Heart left ventricle (tissue), 16 donors: ENCODE measurements at regions not wholly inside any gene's neighbourhood (a gene's known extent, or its start where the extent isn't known, plus 50 kb on each side); places are given as distances from the start of the nearest gene placed in this dataset.
"Not testable (repeated sequence)": the region's sequence is repeated elsewhere in the genome, so short reads cannot be mapped to it uniquely, and the experiment has no call there.

Source experiments
- ATAC-seq, 4 donors: fragments of 200-7000 bp; cut with Tn5 transposase; one replicate each; pipeline ENCODE4 v1.9.1; 2020 to 2022; ENCODE audit warnings: moderate library complexity in 4 of 4, mild to moderate bottlenecking in 3 of 4, moderate number of reproducible peaks in 1 of 4
- DNase-seq, 5 donors: peaks; one replicate each; pipeline ENCODE4 v3.0.0-alpha.2; 2020
- H3K27ac ChIP-seq, 12 donors: fragments of 200-600 bp; sonication (generic) in 4 of 12; one replicate each; pipeline versions ENCODE4 v1.5.0 to v1.8.0; 2016 to 2022; ENCODE audit warnings: mild to moderate bottlenecking in 2 of 12
- H3K27me3 ChIP-seq, 9 donors: fragments of 200-600 bp; sonication (generic) in 2 of 9; one replicate each; pipeline versions ENCODE4 v1.5.1 to v1.8.0; 2016 to 2022; ENCODE audit warnings: mild to moderate bottlenecking in 3 of 9
- H3K36me3 ChIP-seq, 9 donors: fragments of 200-600 bp; sonication (generic) in 2 of 9; one replicate each; pipeline versions ENCODE4 v1.5.0 to v1.8.0; 2018 to 2022; ENCODE audit warnings: mild to moderate bottlenecking in 2 of 9
- H3K4me1 ChIP-seq, 12 donors: fragments of 200-600 bp; sonication (generic) in 4 of 12; one replicate each; pipeline versions ENCODE4 v1.5.0 to v1.8.0; 2016 to 2022; ENCODE audit warnings: mild to moderate bottlenecking in 3 of 12
- H3K4me3 ChIP-seq, 12 donors: fragments of 200-600 bp; sonication (generic) in 4 of 12; one replicate each; pipeline versions ENCODE4 v1.5.0 to v1.8.0; 2017 to 2022; ENCODE audit warnings: mild to moderate bottlenecking in 9 of 12, moderate library complexity in 4 of 12
- H3K9me3 ChIP-seq, 12 donors: fragments of 200-600 bp; sonication (generic) in 4 of 12; one replicate each; pipeline versions ENCODE4 v1.5.0 to v1.8.0; 2016 to 2022; ENCODE audit warnings: mild to moderate bottlenecking in 1 of 12
- POLR2A ChIP-seq, 2 donors: fragments of 450-650 bp; IDR thresholded peaks; one replicate each; pipeline ENCODE4 v1.6.1; 2017; ENCODE audit warnings: antibody characterized with exemption in 2 of 2, mild to moderate bottlenecking in 2 of 2, moderate library complexity in 2 of 2
- WGBS, 4 donors: extraction: QIAGEN DNeasy Blood & Tissue Kit in 2 of 4; methylation state at CpG; one replicate each; pipeline versions ENCODE4 v1.1.5 to v1.1.7; 2013 to 2018; 5-methylcytosine and 5-hydroxymethylcytosine counted together
- intact Hi-C, 10 donors: fragments of 100-400 bp; cut with DNase I; formaldehyde crosslinking; loops; one replicate each; pipeline versions ENCODE4 v1.11.1 to v1.14.2; 2022
- TF ChIP-seq, protein P1 (sequence below), 12 donors: fragments of 200-600 bp; sonication (generic) in 4 of 12; IDR thresholded peaks; one replicate each; pipeline versions ENCODE4 v1.5.0 to v1.8.0; 2018 to 2022; ENCODE audit warnings: antibody characterized with exemption in 12 of 12, mild to moderate bottlenecking in 5 of 12
- donor health status: ischemic (EF 13 %, LVEDD 7.1; RV severe dilation, severe dysfunction).
- donor health status: healthy with polysubstance abuse.
- donor health status: DM: no; HTN: yes; CAD: no.
- donor health status: DM: no; HTN: no; CAD: no.
- donor health status: ischemic (EF 25% LVEDD 6.9; RV normal size, moderate dysfunction).
- donor health status: ischemic (EF 25% LVEDD 5.7; RV mildly dilated, moderate dysfunction).
- donor health status: healthy.
- donor health status: DM: yes; HTN: yes; CAD: no.
- donor health status: ischemic (EF 35%, LVEDD 5.7; RV mildly dilated, moderate dysfunction).
- donor health status: nonischemic (EF 11% LVEDD 7.7; RV severe dilation, severe dysfunction).
- donor health status: DM: yes; HTN: yes; CAD: no.
- donor health status: PGD.
- donor health status: ischemic (EF 29% LVEDD 5.4; RV normal size, mild dysfunction).
- donor health status: nonischemic (EF 23%, LVEDD 6.1; RV moderate dilation, normal function).

DNA sequence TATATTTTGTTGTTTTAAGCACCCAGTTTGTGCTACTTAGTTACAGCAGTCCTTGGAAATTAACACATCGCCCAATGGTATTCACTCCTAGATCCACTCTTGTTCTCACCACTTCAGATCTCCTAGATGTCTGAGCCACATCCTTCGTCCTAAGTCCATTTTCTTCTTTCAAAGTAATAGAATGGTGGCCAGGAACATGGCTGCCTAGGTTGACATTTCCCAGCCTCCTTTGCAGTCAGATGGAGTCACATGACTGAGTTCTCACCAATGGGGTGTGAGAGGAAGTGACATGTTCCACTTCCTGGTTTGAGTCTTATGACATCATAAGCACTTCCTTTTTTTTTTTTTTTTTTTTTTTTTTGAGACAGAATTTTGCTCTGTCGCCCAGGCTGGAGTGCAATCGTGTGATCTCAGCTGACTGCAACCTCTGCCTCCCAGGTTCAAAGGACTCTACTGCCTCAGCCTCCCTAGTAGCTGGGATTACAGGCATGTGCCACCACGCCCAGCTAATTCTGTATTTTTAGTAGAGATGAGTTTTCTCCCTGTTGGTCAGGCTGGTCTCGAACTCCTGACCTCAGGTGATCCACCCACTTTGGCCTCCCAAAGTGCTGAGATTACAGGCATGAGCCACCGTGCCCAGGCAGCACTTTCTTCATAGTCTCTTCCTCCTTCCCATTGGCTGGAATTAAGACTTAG is 91.7 kb upstream of the MRI1 start:
- H3K4me3 ChIP-seq, DNase-seq, H3K4me1 ChIP-seq, intact Hi-C loops, H3K27ac ChIP-seq, H3K36me3 ChIP-seq, H3K27me3 ChIP-seq, ATAC-seq: not testable (repeated sequence)
- WGBS, 4 donors, result 90 to 92% (median 91%) methylated on average over 7 of the region's 7 CpGs
- peaks cover 0 to 11% (median 0%) of the 10 kb centered on the region in 12 donors for H3K9me3 ChIP-seq

DNA sequence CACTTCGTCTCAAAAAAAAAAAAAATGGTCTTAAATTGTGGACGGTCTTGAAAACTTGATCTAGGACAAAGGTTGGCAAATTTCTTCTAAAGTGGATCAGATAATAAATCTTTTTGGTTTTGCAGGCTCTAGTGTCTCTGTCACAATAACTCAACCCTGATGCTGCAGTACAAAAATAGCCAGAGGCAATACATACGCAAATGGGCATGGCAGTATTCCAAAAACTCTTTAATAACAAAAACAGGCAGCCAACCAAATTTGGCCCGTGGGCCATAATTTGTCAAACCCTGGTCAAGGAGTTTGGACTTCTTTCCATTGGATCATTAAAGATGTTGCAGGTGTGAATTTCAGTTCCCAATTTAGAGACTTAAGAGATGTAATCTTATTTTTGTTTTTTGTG is 93.5 kb upstream of the MRI1 start:
- 56 to 68% (median 59%) methylated on average over 4 of the region's 4 CpGs for WGBS, 4 donors
- no peak overlapping the region for H3K4me3 ChIP-seq
- H3K4me1 ChIP-seq, result no peaks in the 10 kb centered on the region
- no peak overlapping the region for H3K27ac ChIP-seq
- TF ChIP-seq, protein P1, sequence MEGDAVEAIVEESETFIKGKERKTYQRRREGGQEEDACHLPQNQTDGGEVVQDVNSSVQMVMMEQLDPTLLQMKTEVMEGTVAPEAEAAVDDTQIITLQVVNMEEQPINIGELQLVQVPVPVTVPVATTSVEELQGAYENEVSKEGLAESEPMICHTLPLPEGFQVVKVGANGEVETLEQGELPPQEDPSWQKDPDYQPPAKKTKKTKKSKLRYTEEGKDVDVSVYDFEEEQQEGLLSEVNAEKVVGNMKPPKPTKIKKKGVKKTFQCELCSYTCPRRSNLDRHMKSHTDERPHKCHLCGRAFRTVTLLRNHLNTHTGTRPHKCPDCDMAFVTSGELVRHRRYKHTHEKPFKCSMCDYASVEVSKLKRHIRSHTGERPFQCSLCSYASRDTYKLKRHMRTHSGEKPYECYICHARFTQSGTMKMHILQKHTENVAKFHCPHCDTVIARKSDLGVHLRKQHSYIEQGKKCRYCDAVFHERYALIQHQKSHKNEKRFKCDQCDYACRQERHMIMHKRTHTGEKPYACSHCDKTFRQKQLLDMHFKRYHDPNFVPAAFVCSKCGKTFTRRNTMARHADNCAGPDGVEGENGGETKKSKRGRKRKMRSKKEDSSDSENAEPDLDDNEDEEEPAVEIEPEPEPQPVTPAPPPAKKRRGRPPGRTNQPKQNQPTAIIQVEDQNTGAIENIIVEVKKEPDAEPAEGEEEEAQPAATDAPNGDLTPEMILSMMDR (IDR thresholded peaks at IDR 0.05), result no peak
- TF ChIP-seq POLR2A (IDR thresholded peaks at IDR 0.05), result no peak
- no peaks in the 10 kb centered on the region for H3K36me3 ChIP-seq
- intact Hi-C loops, result no loop called here
- H3K9me3 ChIP-seq, result peaks cover 0 to 11% (median 0%) of the 10 kb centered on the region in 12 donors
- H3K27me3 ChIP-seq, result peaks cover 0 to 9% (median 0%) of the 10 kb centered on the region in 9 donors
- peak in 1 of 4 donors; percentile 37 for ATAC-seq
- DNase-seq, result no peak

DNA sequence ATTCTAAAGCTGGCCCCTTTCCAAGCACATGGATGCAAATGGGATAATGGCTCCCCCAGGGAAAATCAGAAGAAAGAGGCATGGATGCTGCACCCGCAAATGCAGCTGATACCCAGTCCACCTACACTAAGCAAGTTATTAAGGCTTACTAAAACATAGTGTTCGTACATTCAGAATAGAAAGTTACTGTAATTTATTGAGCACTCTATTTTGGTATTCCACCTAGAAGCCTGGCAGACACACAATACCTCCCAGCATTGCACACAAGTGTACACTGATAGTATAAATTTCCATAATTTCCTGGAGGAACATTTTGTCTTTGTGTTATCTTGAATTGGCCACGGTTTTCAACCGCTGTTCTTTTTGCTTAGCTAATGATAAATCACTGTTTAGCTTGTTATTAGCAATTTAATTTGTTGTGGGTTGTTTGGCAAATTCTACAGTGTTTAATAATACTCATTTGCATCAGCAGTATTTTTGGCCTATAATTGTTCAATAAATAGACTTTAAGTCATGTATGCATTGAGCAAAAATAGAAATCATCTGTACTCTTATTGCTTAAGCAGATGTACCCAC is 94.5 kb upstream of the MRI1 start:
- H3K27ac ChIP-seq, result no peak overlapping the region
- H3K4me3 ChIP-seq, result no peak overlapping the region
- TF ChIP-seq, protein P1 (IDR thresholded peaks at IDR 0.05), result no peak
- no peak for TF ChIP-seq POLR2A (IDR thresholded peaks at IDR 0.05)
- WGBS, 4 donors, result 61 to 80% (median 70%) methylated on average over 4 of the region's 4 CpGs
- DNase-seq, result no peak
- no peaks in the 10 kb centered on the region for H3K36me3 ChIP-seq
- intact Hi-C loops, result no loop called here
- no peaks in the 10 kb centered on the region for H3K4me1 ChIP-seq
- ATAC-seq, result peak in 3 of 4 donors; percentile 24 to 69 (median 57)
- peaks cover 0 to 3% (median 0%) of the 10 kb centered on the region in 9 donors for H3K27me3 ChIP-seq
- peaks cover 0 to 11% (median 0%) of the 10 kb centered on the region in 12 donors for H3K9me3 ChIP-seq

DNA sequence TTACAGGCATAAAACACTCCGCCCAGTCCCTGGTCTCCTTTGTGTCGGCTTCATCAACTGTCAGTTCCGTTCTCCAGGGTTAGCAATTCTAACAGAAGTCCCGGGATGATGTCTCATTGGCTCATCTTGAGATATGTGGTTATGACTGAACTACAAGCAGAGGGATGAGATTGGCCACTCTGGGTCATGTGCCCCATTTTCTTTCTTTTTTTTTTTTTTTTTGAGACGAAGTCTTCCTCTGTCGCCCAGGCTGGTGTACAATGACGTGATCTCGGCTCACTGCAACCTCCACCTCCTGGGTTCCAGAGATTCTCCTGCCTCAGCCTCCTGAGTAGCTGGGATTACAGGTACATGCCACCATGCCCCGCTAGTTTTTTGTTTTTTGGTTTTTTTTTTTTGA is 95.4 kb upstream of the MRI1 start:
- no peak for DNase-seq
- TF ChIP-seq, protein P1 (IDR thresholded peaks at IDR 0.05), result no peak
- TF ChIP-seq POLR2A (IDR thresholded peaks at IDR 0.05), result no peak
- 81 to 88% (median 84%) methylated on average over 9 of the region's 9 CpGs for WGBS, 4 donors
- Histone ChIP-seq H3K27me3 (peaks cover 0 to 3% (median 0%) of the 10 kb centered on the region in 9 donors), H3K27ac (no peak overlapping the region), H3K36me3 (no peaks in the 10 kb centered on the region), H3K9me3 (peaks cover 0 to 11% (median 0%) of the 10 kb centered on the region in 12 donors), H3K4me3 (no peak overlapping the region), H3K4me1 (no peaks in the 10 kb centered on the region)
- no peak for ATAC-seq
- intact Hi-C loops, result no loop called here
